ENCODE measurements at regions not wholly inside any gene's neighbourhood (a gene's known extent, or its start where the extent isn't known, plus 50 kb on each side); places are given as distances from the start of the nearest gene placed in this dataset.

GRCh38 chr7:23959821-23960220 lies 249.8 kb downstream of the STK31 start:
- TF ChIP-seq CTCF (conservative IDR thresholded peaks at IDR 0.05; ENCODE audit: low read depth): no peak
- ChIA-PET CTCF (no interaction called here), POLR2A (ENCODE audit: low non-redundant PET) (no interaction called here)
- no peak overlapping the region for H3K27ac ChIP-seq
- DNase-seq (ENCODE audit: low spot score): no peak

GRCh38 chr7:23960361-23960760 lies 250.3 kb downstream of the STK31 start:
- ChIA-PET POLR2A (ENCODE audit: low non-redundant PET) (no interaction called here), CTCF (no interaction called here)
- TF ChIP-seq CTCF (conservative IDR thresholded peaks at IDR 0.05; ENCODE audit: low read depth): no peak
- H3K27ac ChIP-seq: no peak overlapping the region
- DNase-seq (ENCODE audit: low spot score): no peak

DNA sequence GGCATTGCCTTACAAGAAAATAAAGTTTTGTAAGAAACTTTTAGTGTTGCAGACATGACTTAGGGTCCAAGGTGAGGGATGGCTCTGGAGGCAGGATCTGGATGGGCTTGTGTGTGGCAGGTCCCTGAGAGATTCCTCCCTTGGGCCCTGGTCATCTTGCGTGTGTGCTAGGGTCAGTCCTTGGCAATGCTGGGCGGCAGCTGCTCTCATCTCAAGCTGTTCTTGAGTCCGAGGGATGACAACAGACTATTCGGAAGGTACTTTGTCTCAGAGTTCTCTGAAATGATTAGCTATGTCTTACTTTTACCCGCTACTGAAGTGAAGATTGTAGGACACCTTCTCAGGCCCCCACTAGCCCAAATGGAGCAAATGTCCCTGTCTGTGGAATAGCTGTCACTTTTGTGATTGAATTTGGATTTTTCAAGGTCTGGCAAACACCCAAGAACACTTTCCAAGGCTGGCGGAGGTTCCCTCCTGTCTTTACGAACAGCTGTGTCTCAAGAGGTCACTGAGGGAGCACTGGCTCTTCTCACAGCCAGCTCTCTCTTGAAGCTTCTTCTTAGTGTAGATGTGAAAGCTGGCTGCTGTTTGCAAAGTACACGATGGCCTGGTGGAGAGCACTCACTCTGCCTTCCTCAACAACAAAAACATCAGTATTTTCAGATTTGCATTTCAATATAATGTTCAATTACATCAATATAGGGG lies 253.6 kb downstream of the STK31 start:
- H3K27ac ChIP-seq: no peak overlapping the region
- POLR2A ChIA-PET (ENCODE audit: low non-redundant PET): no interaction called here
- CTCF ChIA-PET: no interaction called here
- no peak for TF ChIP-seq CTCF (conservative IDR thresholded peaks at IDR 0.05; ENCODE audit: low read depth)
- no peak for DNase-seq (ENCODE audit: low spot score)

GRCh38 chr7:23964715-23965114 lies 254.7 kb downstream of the STK31 start:
- ChIA-PET CTCF (no interaction called here), POLR2A (ENCODE audit: low non-redundant PET) (no interaction called here)
- TF ChIP-seq CTCF (conservative IDR thresholded peaks at IDR 0.05; ENCODE audit: low read depth): no peak

GRCh38 chr7:23965296-23965695 lies 255.3 kb downstream of the STK31 start:
- POLR2A ChIA-PET (ENCODE audit: low non-redundant PET): no interaction called here
- TF ChIP-seq CTCF (conservative IDR thresholded peaks at IDR 0.05; ENCODE audit: low read depth): no peak
- H3K27ac ChIP-seq: no peak overlapping the region
- DNase-seq (ENCODE audit: low spot score): no peak
- CTCF ChIA-PET: no interaction called here

More at GRCh38 chr7:23964715-23965114, 254.7 kb downstream of the STK31 start:
- no peak overlapping the region for H3K27ac ChIP-seq
- DNase-seq (ENCODE audit: low spot score): no peak

DNA sequence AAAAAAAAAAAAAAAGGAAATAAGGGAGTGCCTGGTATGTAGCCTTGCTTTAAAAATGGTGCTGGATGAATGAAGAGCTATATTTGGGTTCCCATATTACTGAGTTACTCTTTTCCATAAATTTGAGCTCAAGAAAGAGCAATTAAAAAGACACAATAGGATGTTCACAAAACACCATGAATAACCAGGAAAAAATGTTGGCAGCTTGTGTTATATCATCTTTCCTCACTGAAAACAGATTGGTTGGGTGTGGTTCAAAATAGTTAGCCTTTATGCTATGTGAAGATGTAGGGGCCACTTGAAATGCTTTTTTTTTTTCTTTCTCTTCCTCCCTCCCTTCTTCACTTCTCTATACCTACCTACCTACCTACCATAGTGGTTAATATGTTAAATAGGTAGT lies 256.9 kb downstream of the STK31 start:
- ChIA-PET CTCF (interaction anchor here (0.5 to 0.7 kb wide), 4 partner anchors 130 to 712 kb away, joined by 3 to 11 read pairs (median 5); no protein-coding TSS in a partner anchor), POLR2A (ENCODE audit: low non-redundant PET) (no interaction called here)
- DNase-seq (ENCODE audit: low spot score): no peak
- no peak overlapping the region for H3K27ac ChIP-seq
- no peak for TF ChIP-seq CTCF (conservative IDR thresholded peaks at IDR 0.05; ENCODE audit: low read depth)
